GM10266 (cell line): ENCODE measurements at regions not wholly inside any gene's neighbourhood (a gene's known extent, or its start where the extent isn't known, plus 50 kb on each side); places are given as distances from the start of the nearest gene placed in this dataset.

ENCODE experiments used
- DNase-seq: peaks from one replicate; pipeline ENCODE4 v3.0.0; 2012; ENCODE audit errors: extremely low spot score
- CTCF ChIP-seq: IDR thresholded peaks from 2 replicates; pipeline ENCODE4 v1.5.1; 2012; ENCODE audit warnings: mild to moderate bottlenecking, low read depth; ENCODE audit not compliant: control insufficient read depth, insufficient read depth; ENCODE audit errors: missing control alignments

DNA sequence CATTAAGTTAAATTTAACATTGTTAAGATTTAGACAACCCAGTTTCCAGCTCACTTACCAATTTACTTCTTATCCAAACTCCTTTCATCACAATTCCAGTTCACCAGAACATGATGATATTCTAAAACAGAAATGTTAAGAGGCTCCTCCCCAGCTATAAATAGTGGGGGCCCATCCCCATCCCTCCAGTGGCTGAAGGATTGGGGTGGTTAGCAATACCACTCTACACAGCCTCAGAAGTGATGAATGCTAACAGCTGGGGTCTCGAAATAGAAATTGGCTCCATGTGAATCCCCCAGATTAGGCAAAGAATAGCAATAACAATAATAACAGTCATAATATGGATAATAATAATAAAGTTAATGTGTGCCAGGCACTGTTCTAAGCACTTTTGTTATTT, 97.9 kb upstream of the NCAM1 start:
- TF ChIP-seq CTCF = no peak
- DNase-seq = no peak

- TF ChIP-seq CTCF = no peak
- no peak for DNase-seq
Measured at GRCh38 chr11:112864672-112865071, 96.5 kb upstream of the NCAM1 start.

DNA sequence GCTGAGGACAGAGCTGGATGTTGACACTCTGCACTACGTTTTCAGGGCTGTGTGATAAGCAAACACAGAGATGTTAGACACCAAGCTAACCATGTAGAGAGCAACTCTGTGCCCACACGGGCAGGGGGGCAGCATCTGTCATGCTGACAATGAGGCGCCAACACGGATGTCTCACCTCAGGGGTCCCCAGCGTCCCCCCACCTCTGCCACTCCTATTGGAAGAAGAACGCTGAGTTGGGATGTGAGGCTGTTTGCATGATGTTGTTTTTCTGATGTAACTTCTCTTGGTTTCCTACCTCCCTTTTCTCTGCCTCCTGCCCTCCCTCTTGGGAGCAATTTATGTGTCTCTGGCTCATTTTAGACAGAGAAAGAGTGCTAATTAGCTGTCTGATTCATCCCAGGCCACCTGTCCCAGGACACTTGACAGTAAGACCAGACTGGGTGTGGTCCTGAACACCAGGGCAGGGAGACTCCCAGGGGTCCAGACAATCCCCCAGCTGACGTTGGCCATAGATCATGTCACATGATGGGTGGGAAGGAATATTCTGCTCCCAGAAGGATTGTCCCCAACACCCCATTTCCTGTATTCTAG, 89.2 kb upstream of the NCAM1 start:
- no peak for DNase-seq
- no peak for TF ChIP-seq CTCF

DNA sequence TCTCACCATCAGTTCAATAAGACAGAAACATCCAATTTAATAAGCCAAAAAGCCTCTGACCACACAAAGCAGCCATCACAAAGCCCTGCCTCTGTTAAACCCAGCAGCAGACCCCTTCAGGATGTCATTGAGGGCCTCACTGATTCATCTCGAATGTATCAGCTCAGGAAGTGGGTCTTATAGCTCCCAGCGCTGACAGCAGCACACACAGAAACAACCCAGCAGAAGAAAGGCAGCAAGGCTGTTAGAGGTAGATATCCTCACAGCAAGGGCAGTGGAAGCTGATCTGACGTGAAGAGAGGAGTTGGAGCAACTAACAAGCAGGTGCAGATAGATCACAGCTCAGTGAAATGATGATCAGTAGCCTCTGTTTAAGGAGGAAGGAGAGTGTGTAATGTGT, 86.2 kb upstream of the NCAM1 start:
- DNase-seq = no peak
- TF ChIP-seq CTCF = no peak

- DNase-seq = no peak
- TF ChIP-seq CTCF = no peak
Measured at GRCh38 chr11:112877581-112877980, 83.6 kb upstream of the NCAM1 start.

GRCh38 chr11:112878033-112878601, 83.1 kb upstream of the NCAM1 start:
- no peak for TF ChIP-seq CTCF
- no peak for DNase-seq

DNA sequence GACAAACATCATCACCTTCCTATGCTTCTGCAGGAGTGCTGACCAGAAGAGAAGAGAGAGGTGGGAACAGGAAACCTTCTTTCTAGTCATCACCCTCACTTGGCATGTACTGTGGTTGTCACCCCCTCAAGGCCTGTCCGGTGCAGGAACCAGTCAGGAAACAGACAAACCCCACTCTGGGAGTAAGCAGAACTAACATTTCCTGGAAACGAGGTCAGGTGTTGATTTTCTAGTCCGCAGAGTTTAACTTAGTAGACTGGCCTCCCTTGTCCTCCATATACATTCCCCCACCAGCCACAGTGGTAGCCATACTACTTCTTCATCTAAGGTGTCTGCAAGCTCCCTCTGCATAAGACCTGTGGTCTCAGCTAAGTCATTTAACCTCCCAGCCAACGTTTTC, 80.7 kb upstream of the NCAM1 start:
- no peak for DNase-seq
- TF ChIP-seq CTCF = no peak
